ENCODE measurements at regions not wholly inside any gene's neighbourhood (a gene's known extent, or its start where the extent isn't known, plus 50 kb on each side); places are given as distances from the start of the nearest gene placed in this dataset.

DNA sequence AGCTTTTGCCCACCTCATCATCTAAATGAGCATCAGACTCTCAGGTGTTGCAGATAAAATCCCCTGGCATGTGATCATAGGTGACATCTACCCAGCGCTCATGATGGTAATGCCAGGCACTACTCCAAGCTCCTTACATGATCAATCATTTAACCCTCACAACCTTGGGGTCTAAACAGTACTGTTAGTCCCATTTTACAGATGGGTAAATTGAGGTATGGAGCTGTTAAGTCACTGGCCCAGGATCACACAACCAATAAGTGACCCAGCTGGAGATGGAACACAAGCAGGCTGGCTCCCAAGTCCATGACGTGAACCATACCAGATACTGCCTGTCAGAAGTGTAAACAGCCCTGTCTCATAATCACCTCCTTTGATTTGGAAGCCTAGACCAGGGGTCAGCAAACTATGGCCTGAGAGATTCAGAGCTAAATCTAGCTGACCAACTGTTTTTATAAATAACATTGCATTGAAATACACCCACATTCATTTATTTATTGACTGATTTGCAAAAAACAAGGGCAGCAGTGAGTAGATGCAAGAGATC is 79.2 kb downstream of the UNC5CL start (continued):
- TF ChIP-seq PRDM15 (CRISPR knock-in tag; IDR thresholded peaks at IDR 0.05), result no peak
- no peak for TF ChIP-seq POGZ (CRISPR knock-in tag; IDR thresholded peaks at IDR 0.05)
- no peak for TF ChIP-seq ZNF768 (CRISPR knock-in tag; IDR thresholded peaks at IDR 0.05)
- TF ChIP-seq ZNF329 (CRISPR knock-in tag; IDR thresholded peaks at IDR 0.05; ENCODE audit: low read depth), result no peak
- TF ChIP-seq GTF2F1 (IDR thresholded peaks at IDR 0.05; ENCODE audit: low read length), result no peak
- TF ChIP-seq, protein P1, sequence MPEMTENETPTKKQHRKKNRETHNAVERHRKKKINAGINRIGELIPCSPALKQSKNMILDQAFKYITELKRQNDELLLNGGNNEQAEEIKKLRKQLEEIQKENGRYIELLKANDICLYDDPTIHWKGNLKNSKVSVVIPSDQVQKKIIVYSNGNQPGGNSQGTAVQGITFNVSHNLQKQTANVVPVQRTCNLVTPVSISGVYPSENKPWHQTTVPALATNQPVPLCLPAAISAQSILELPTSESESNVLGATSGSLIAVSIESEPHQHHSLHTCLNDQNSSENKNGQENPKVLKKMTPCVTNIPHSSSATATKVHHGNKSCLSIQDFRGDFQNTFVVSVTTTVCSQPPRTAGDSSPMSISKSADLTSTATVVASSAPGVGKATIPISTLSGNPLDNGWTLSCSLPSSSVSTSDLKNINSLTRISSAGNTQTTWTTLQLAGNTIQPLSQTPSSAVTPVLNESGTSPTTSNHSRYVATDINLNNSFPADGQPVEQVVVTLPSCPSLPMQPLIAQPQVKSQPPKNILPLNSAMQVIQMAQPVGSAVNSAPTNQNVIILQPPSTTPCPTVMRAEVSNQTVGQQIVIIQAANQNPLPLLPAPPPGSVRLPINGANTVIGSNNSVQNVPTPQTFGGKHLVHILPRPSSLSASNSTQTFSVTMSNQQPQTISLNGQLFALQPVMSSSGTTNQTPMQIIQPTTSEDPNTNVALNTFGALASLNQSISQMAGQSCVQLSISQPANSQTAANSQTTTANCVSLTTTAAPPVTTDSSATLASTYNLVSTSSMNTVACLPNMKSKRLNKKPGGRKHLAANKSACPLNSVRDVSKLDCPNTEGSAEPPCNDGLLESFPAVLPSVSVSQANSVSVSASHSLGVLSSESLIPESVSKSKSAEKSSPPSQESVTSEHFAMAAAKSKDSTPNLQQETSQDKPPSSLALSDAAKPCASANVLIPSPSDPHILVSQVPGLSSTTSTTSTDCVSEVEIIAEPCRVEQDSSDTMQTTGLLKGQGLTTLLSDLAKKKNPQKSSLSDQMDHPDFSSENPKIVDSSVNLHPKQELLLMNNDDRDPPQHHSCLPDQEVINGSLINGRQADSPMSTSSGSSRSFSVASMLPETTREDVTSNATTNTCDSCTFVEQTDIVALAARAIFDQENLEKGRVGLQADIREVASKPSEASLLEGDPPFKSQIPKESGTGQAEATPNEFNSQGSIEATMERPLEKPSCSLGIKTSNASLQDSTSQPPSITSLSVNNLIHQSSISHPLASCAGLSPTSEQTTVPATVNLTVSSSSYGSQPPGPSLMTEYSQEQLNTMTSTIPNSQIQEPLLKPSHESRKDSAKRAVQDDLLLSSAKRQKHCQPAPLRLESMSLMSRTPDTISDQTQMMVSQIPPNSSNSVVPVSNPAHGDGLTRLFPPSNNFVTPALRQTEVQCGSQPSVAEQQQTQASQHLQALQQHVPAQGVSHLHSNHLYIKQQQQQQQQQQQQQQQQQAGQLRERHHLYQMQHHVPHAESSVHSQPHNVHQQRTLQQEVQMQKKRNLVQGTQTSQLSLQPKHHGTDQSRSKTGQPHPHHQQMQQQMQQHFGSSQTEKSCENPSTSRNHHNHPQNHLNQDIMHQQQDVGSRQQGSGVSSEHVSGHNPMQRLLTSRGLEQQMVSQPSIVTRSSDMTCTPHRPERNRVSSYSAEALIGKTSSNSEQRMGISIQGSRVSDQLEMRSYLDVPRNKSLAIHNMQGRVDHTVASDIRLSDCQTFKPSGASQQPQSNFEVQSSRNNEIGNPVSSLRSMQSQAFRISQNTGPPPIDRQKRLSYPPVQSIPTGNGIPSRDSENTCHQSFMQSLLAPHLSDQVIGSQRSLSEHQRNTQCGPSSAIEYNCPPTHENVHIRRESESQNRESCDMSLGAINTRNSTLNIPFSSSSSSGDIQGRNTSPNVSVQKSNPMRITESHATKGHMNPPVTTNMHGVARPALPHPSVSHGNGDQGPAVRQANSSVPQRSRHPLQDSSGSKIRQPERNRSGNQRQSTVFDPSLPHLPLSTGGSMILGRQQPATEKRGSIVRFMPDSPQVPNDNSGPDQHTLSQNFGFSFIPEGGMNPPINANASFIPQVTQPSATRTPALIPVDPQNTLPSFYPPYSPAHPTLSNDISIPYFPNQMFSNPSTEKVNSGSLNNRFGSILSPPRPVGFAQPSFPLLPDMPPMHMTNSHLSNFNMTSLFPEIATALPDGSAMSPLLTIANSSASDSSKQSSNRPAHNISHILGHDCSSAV (CRISPR knock-in tag; IDR thresholded peaks at IDR 0.05; ENCODE audit: borderline replicate concordance), result no peak
- TF ChIP-seq, protein P2, sequence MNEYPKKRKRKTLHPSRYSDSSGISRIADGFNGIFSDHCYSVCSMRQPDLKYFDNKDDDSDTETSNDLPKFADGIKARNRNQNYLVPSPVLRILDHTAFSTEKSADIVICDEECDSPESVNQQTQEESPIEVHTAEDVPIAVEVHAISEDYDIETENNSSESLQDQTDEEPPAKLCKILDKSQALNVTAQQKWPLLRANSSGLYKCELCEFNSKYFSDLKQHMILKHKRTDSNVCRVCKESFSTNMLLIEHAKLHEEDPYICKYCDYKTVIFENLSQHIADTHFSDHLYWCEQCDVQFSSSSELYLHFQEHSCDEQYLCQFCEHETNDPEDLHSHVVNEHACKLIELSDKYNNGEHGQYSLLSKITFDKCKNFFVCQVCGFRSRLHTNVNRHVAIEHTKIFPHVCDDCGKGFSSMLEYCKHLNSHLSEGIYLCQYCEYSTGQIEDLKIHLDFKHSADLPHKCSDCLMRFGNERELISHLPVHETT (CRISPR knock-in tag; conservative IDR thresholded peaks at IDR 0.05), result no peak
- no peak for TF ChIP-seq ZBTB46 (CRISPR knock-in tag; IDR thresholded peaks at IDR 0.05; ENCODE audit: borderline replicate concordance)
- TF ChIP-seq, protein P3, sequence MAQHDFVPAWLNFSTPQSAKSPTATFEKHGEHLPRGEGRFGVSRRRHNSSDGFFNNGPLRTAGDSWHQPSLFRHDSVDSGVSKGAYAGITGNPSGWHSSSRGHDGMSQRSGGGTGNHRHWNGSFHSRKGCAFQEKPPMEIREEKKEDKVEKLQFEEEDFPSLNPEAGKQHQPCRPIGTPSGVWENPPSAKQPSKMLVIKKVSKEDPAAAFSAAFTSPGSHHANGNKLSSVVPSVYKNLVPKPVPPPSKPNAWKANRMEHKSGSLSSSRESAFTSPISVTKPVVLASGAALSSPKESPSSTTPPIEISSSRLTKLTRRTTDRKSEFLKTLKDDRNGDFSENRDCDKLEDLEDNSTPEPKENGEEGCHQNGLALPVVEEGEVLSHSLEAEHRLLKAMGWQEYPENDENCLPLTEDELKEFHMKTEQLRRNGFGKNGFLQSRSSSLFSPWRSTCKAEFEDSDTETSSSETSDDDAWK (CRISPR knock-in tag; IDR thresholded peaks at IDR 0.05), result no peak
- TF ChIP-seq ZNF747 (CRISPR knock-in tag; IDR thresholded peaks at IDR 0.05; ENCODE audit: borderline replicate concordance), result no peak
- no peak for TF ChIP-seq BCL3 (CRISPR knock-in tag; IDR thresholded peaks at IDR 0.05)
